BJ (cell line): ENCODE measurements at regions not wholly inside any gene's neighbourhood (a gene's known extent, or its start where the extent isn't known, plus 50 kb on each side); places are given as distances from the start of the nearest gene placed in this dataset.
"Not testable (repeated sequence)": the region's sequence is repeated elsewhere in the genome, so short reads cannot be mapped to it uniquely, and the experiment has no call there.

ENCODE experiments used
- CTCF ChIA-PET: fragments of 350-600 bp; formaldehyde crosslinking; extraction: SDS; loops from one replicate; lab custom pipeline; 2021; ENCODE audit warnings: antibody characterized with exemption, inconsistent platforms; lab: Yijun Ruan, JAX
- POLR2A ChIA-PET: fragments of 300-600 bp; sonication (Branson Sonifier 250); formaldehyde crosslinking; extraction: SDS; loops from one replicate; lab custom pipeline; 2021; ENCODE audit warnings: antibody characterized with exemption; lab: Charles Lee
- DNase-seq: peaks from one replicate; pipeline ENCODE4 v3.0.0-alpha.2; 2011; ENCODE audit warnings: low read depth
- H3K27me3 ChIP-seq: 2 replicates; pipeline ENCODE4 v1.6.0; 2011; ENCODE audit warnings: low read length; ENCODE audit not compliant: control insufficient read depth, insufficient read depth
- H3K36me3 ChIP-seq: 2 replicates; pipeline ENCODE4 v1.5.1; 2011; ENCODE audit warnings: low read length; ENCODE audit not compliant: control insufficient read depth, insufficient read depth
- H3K4me3 ChIP-seq: 2 replicates; pipeline ENCODE4 v1.5.1; 2011; ENCODE audit warnings: low read depth, mild to moderate bottlenecking, control low read depth, low read length
- TF ChIP-seq, protein P1 (sequence below): IDR thresholded peaks from 2 replicates; pipeline ENCODE4 v1.5.1; 2011; ENCODE audit warnings: low read depth, mild to moderate bottlenecking, control low read depth, inconsistent platforms, low read length, moderate library complexity; ENCODE audit not compliant: insufficient read depth

GRCh38 chr14:29391231-29391630, 536.4 kb downstream of the PRKD1 start:
- POLR2A ChIA-PET, result no interaction called here

DNA sequence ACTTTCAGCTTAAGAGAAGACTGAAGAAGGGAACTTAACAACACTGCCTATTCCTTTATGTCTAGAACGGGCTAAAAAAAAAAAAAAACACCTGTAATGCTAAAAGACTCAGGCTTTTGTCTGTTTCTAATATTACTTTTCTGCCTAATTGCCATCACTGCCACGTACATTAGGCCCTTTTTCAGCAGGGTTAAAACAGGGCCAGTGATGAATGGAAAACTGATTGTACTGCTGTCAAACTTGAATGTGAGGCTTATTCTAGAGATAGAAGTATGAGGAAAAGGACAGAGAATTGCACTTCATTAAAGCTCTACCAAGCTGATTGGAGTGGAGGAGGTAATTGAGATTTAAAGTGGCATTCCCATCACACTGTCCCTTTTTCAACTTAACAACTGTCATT, 535.8 kb downstream of the PRKD1 start:
- ChIA-PET POLR2A (no interaction called here), CTCF (no interaction called here)
- TF ChIP-seq, protein P1, sequence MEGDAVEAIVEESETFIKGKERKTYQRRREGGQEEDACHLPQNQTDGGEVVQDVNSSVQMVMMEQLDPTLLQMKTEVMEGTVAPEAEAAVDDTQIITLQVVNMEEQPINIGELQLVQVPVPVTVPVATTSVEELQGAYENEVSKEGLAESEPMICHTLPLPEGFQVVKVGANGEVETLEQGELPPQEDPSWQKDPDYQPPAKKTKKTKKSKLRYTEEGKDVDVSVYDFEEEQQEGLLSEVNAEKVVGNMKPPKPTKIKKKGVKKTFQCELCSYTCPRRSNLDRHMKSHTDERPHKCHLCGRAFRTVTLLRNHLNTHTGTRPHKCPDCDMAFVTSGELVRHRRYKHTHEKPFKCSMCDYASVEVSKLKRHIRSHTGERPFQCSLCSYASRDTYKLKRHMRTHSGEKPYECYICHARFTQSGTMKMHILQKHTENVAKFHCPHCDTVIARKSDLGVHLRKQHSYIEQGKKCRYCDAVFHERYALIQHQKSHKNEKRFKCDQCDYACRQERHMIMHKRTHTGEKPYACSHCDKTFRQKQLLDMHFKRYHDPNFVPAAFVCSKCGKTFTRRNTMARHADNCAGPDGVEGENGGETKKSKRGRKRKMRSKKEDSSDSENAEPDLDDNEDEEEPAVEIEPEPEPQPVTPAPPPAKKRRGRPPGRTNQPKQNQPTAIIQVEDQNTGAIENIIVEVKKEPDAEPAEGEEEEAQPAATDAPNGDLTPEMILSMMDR, result no peak
- no peaks in the 10 kb centered on the region for H3K27me3 ChIP-seq
- DNase-seq, result no peak
- no peak overlapping the region for H3K4me3 ChIP-seq
- no peaks in the 10 kb centered on the region for H3K36me3 ChIP-seq

More at GRCh38 chr14:29391231-29391630, 536.4 kb downstream of the PRKD1 start:
- no peak overlapping the region for H3K4me3 ChIP-seq
- H3K27me3 ChIP-seq, result no peaks in the 10 kb centered on the region
- DNase-seq, result no peak
- H3K36me3 ChIP-seq, result no peaks in the 10 kb centered on the region
- CTCF ChIA-PET, result no interaction called here
- TF ChIP-seq, protein P1, result no peak

- DNase-seq, result no peak
- TF ChIP-seq, protein P1, result no peak
- Histone ChIP-seq H3K36me3 (no peaks in the 10 kb centered on the region), H3K4me3 (no peak overlapping the region), H3K27me3 (no peaks in the 10 kb centered on the region)
- ChIA-PET POLR2A (no interaction called here), CTCF (no interaction called here)
These were observed 535.4 kb downstream of the PRKD1 start for GRCh38 chr14:29392287-29392686.

- TF ChIP-seq, protein P1, result no peak
- POLR2A ChIA-PET, result no interaction called here
- CTCF ChIA-PET, result no interaction called here
- H3K27me3 ChIP-seq, result no peaks in the 10 kb centered on the region
- no peak overlapping the region for H3K4me3 ChIP-seq
- DNase-seq, result no peak
- H3K36me3 ChIP-seq, result no peaks in the 10 kb centered on the region
These were observed 524.6 kb downstream of the PRKD1 start for GRCh38 chr14:29403091-29403490.

DNA sequence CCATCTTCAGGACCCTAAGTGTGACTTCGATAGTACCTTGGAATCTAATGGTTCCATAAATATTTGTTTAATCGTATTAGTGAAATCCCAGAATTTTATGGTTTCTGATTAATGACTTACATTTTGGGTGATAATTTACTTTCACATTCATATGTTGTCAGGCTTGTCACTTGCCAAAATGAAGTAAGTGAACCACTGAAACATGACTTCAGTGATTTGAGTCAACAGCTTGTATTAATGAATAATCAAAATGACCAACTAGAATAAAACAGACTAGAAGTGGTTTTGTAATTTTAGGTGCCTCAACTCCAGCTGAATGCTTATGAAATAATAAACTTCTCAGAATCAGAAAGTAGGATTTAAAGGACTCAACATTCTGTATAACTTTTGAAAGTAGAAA, 517.1 kb downstream of the PRKD1 start:
- no peak for DNase-seq
- no peak overlapping the region for H3K4me3 ChIP-seq
- TF ChIP-seq, protein P1, result no peak
- ChIA-PET POLR2A (no interaction called here), CTCF (no interaction called here)
- no peaks in the 10 kb centered on the region for H3K36me3 ChIP-seq
- H3K27me3 ChIP-seq, result no peaks in the 10 kb centered on the region

DNA sequence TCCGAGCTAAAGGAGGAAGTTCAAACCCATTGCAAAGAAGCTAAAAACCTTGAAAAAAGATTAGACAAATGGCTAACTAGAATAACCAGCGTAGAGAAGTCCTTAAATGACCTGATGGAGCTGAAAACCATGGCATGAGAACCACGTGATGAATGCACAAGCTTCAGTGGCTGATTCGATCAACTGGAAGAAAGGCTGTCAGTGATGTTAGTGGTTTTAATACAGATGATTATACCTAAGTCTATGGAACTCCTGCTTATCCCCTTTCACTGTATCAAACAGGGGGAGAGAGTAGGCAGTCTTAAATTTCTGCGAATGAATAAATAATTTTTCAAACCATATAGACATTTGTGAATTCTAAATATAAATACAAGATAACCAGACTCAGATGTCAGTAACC, 512.7 kb downstream of the PRKD1 start:
- H3K4me3 ChIP-seq, POLR2A ChIA-PET, H3K27me3 ChIP-seq, H3K36me3 ChIP-seq, DNase-seq: not testable (repeated sequence)
- CTCF ChIA-PET, result interaction anchor here (0.6 to 0.8 kb wide), 2 partner anchors 29 to 61 kb away, joined by 3 read pairs; no protein-coding TSS in a partner anchor
